ENCODE measurements at regions not wholly inside any gene's neighbourhood (a gene's known extent, or its start where the extent isn't known, plus 50 kb on each side); places are given as distances from the start of the nearest gene placed in this dataset.

GRCh38 chr2:12589802-12590320 is 126.9 kb upstream of the TRIB2 start:
- DNase-seq (ENCODE audit: low read depth in 4 of 4, low spot score in 3 of 4) = no peak

DNA sequence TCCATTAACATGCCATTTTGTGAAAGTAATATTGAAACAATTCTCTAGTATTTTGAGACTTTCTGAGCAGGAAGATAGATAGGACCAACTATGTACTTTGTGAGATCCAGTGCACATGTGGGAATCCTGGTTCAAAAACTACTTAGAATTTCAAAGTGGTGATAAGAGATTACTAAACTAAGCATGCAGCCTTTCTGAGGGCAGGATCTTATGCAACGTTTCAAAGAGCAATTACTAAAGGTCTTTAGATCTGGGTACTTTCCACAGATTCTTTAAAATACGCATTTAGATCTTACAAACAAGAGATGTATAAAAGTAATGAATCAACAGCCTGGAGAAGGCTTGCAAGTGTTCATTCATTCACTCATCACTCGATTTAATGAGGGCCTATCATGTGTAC is 124.4 kb upstream of the TRIB2 start:
- DNase-seq (ENCODE audit: low read depth in 4 of 4, low spot score in 3 of 4) = no peak

- no peak for DNase-seq (ENCODE audit: low read depth in 4 of 4, low spot score in 3 of 4)
These were observed 122.1 kb upstream of the TRIB2 start for GRCh38 chr2:12594590-12594989.

DNA sequence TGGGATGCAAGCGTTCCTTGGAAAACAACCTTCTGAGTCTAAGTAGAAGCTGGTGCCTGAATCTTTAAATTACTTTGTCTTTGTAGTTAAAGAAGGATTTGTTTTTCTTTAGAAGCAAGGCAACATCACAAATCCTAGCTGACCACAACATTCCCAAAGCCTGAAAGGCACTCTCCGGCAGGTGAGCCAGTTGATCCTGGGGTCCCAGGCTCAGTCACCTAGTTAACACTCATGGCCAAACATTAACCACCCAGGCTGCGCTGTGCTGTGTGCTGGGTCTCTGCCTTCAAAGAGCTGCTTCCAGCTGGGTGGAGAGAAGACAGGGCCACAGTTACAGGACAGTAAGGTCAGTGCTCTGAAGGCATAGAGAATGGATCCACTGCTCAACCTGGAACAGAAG is 120.0 kb upstream of the TRIB2 start:
- DNase-seq (ENCODE audit: low read depth in 4 of 4, low spot score in 3 of 4) = no peak

DNA sequence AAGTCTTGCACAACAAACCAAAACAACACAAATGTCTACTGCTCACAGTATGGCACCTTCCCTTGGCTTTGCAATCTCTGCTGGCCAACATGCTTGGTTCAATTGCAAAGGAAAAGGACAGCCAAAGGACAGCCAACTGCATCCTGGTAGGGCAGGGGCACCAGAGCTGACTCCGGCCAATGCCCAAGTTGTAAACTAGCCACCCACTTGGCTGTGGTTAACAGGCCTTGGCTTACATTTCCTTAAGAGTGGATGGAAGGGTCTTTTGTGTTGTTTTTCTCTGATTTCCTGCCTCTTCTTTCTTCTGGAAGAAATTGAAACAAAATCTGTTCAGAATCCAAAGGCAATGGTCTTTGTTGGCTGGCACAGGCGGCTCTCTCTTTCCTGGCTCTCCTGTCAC is 119.1 kb upstream of the TRIB2 start:
- no peak for DNase-seq (ENCODE audit: low read depth in 4 of 4, low spot score in 3 of 4)

- no peak for DNase-seq (ENCODE audit: low read depth in 4 of 4, low spot score in 3 of 4)
These were observed 114.1 kb upstream of the TRIB2 start for GRCh38 chr2:12602661-12603060.

- no peak for DNase-seq (ENCODE audit: low read depth in 4 of 4, low spot score in 3 of 4)
These were observed 112.9 kb upstream of the TRIB2 start for GRCh38 chr2:12603781-12604295.

GRCh38 chr2:12604341-12604740 is 112.4 kb upstream of the TRIB2 start:
- DNase-seq (ENCODE audit: low read depth in 4 of 4, low spot score in 3 of 4) = no peak

GRCh38 chr2:12605366-12605765 is 111.4 kb upstream of the TRIB2 start:
- DNase-seq (ENCODE audit: low read depth in 4 of 4, low spot score in 3 of 4) = no peak

- DNase-seq (ENCODE audit: low read depth in 4 of 4, low spot score in 3 of 4) = no peak
These were observed 110.8 kb upstream of the TRIB2 start for GRCh38 chr2:12605936-12606335.

DNA sequence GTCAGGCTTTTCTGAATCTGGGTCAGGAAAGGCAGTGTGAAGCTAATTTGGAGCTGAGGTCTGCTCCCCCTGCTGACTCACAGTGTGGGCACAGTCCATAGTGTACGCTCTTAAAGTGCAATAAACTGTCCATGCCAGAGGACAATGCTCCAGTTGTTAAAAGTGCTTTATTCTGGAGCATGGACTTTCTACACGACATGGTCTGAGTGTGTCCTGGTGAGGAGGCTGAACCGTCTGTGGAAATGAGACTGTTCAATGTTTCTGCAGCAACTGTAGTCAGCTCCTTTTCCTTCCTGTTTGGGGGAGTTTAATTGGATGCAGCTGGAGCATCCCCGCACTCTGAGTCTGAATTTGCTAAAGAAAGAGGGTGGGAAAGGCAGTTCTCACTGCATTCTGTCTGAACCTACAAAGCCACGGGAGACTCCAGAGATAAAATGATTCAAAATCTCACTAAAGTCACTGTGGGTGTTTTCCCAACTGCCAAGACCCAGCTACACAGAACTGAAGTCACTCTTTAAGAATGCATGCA is 110.2 kb upstream of the TRIB2 start:
- DNase-seq (ENCODE audit: low read depth in 4 of 4, low spot score in 3 of 4) = peak in 1 of 4 donors; percentile 15

GRCh38 chr2:12607971-12608370 is 108.8 kb upstream of the TRIB2 start:
- no peak for DNase-seq (ENCODE audit: low read depth in 4 of 4, low spot score in 3 of 4)

DNA sequence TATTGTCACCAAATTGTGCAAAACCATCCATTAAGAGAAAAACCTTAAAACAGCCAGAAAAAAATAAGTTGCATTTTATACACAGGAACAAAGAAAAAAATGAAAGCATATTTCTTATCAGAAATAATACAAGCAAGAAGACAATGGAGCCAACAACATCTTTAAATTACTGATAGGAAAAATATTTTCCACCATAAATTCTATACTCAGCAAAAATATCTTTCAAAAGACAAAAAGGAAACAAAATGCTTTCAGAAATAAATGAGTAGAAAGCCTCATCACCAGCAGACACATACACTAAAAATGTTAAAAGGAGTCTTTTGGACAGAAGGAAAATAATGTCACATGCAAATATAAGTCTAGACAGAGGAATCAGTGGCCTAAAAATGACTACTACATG is 106.4 kb upstream of the TRIB2 start:
- DNase-seq (ENCODE audit: low read depth in 4 of 4, low spot score in 3 of 4) = no peak

DNA sequence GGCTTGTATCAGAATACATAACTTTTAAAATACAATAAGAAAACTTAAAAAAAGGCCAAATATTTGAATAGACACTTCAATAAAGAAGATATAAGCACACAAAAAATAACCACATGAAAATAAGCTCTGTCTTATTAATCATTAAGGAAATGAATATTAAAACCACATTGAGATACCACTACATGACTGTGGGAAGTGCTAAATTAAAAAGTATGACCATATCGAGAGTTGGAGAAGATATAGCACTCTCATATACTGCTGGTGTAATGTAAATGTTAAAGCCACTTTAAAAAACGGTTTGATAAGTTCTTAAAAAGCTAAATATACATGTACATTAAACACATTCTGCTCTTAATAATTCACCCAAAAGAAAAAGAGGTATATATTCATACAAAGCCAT is 104.6 kb upstream of the TRIB2 start:
- DNase-seq (ENCODE audit: low read depth in 4 of 4, low spot score in 3 of 4) = no peak

DNA sequence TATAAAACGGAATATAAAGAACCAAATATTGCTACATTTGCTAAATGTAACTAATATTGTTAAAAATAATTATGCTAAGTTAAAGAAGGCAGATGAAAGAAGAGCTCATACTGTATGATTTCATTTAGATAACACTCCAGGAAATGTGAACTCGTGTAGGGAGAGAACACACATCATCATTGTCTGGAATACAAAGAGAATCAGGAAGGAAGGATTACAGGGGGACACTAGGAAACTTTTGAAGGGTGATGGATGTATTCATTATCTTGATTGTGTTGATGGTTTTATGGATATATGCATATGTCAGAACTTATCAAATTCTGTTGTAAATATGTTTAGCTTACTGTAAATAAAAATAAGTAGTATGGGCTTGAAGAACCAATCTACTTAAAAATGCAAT is 104.1 kb upstream of the TRIB2 start:
- no peak for DNase-seq (ENCODE audit: low read depth in 4 of 4, low spot score in 3 of 4)

GRCh38 chr2:12613137-12613835 is 103.5 kb upstream of the TRIB2 start:
- DNase-seq (ENCODE audit: low read depth in 4 of 4, low spot score in 3 of 4) = peak; percentile 45 to 65 (median 52)

DNA sequence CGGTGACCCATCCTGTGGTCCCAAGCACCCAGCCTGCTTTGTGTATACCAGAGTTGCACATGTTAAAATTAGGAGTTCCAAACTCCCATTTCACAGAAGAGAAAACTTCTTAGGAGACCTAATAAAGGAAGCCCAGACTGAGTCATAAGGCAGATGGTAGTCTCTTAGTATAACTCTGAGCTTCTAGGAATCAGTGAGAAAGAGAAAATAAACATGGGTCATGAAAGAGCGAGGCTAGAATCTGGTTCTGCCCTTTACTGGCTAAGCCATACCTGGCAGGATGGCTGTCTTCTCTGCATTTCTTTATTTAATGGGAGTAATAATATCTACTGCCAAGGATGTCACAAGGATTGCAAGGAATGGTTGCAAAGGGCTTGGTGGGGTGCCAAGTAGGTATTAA is 101.2 kb upstream of the TRIB2 start:
- DNase-seq (ENCODE audit: low read depth in 4 of 4, low spot score in 3 of 4) = no peak

DNA sequence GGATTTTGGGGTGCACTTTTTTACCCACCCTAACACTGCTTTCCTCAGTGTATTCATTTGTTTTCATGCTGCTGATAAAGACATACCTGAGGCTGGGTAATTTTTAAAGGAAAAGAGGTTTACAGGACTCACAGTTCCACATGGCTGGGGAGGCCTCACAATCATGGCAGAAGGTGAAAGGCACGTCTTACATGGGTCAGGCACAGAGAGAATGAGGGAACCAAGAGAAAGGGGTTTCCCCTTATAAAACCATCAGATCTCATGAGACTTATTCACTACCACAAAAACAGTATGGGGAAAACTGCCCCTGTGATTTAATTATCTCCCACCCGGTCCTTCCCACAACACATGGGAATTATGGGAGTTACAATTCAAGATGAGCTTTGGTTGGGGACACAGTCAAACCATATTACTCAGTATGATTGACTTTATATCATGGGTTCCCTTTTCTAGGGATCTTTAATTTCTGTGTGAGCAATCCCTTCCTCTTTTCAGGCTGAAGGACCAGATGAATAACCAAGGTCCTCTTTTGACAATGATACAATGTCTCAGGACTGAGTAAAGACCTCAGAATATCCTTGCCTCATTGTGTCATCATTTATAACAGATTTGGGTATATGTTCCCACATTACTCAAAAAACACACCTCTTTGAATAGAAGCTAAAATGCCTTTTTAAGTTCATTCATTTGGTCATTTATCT is 100.1 kb upstream of the TRIB2 start:
- DNase-seq (ENCODE audit: low read depth in 4 of 4, low spot score in 3 of 4) = no peak

- DNase-seq (ENCODE audit: low read depth in 4 of 4, low spot score in 3 of 4) = no peak
These were observed 99.4 kb upstream of the TRIB2 start for GRCh38 chr2:12617366-12617765.

DNA sequence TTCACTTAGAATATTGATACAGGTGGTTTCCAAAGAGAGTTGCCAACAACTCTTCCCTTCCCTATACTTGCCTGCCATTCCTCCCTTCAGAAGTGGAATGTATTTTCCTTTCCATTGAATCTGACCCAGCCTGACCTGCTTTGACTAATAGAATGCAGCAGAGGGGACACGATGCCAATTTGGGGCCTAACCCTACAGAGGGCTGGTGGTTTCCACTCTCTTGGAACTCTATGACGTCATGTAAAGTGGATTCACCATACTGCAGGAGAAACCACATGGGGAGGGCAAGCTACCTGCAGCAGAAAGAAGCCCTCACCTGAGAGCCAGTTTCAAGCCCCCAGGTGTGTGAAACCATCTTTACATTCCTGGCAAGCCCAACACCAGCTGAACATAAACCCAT is 98.9 kb upstream of the TRIB2 start:
- DNase-seq (ENCODE audit: low read depth in 4 of 4, low spot score in 3 of 4) = no peak

- no peak for DNase-seq (ENCODE audit: low read depth in 4 of 4, low spot score in 3 of 4)
These were observed 98.2 kb upstream of the TRIB2 start for GRCh38 chr2:12618576-12618975.

DNA sequence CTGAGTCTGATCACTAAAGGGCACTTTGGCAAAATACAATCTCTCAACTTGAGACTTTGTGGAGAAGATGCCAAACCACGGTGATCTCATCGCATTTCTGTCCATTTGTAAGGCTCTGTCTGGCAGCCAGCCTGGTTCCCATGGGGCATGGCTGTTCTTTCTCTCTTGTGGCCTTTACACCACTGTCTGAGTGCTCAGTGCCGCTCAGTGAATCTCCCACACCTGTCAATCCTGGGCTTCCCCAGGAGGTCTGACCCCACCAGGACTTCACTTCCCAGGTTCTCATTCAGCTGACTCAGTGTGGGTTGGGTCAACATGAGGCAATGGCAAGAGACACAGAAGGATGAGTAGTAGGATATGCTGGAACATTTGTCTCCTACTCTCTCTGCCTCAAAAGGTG is 96.8 kb upstream of the TRIB2 start:
- DNase-seq (ENCODE audit: low read depth in 4 of 4, low spot score in 3 of 4) = no peak

Measured in left renal pelvis (tissue), 4 donors.